ENCODE measurements at regions not wholly inside any gene's neighbourhood (a gene's known extent, or its start where the extent isn't known, plus 50 kb on each side); places are given as distances from the start of the nearest gene placed in this dataset.

DNA sequence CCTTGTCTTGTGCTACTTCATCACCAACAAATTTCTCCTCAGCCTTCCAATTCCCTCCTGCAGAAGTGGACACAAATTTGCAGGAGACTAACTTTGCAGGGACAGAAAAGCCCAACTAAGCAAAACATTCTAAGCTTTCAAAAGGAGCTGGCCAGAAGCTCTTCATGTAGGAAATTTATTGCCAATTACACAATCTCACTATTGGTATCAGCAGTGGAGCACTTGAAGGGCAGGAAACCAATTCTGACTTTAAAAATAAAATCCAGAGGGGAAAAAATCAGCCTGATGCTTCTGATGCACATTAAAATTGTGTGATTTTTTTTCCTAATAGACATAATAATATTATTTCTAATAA is 193.3 kb downstream of the LY86 start:
- no peak for TF ChIP-seq REST (IDR thresholded peaks at IDR 0.05; ENCODE audit: unreplicated experiment)
- no peak for TF ChIP-seq EZH2 (IDR thresholded peaks at IDR 0.05; ENCODE audit: low read depth, unreplicated experiment)
- TF ChIP-seq, protein P1, sequence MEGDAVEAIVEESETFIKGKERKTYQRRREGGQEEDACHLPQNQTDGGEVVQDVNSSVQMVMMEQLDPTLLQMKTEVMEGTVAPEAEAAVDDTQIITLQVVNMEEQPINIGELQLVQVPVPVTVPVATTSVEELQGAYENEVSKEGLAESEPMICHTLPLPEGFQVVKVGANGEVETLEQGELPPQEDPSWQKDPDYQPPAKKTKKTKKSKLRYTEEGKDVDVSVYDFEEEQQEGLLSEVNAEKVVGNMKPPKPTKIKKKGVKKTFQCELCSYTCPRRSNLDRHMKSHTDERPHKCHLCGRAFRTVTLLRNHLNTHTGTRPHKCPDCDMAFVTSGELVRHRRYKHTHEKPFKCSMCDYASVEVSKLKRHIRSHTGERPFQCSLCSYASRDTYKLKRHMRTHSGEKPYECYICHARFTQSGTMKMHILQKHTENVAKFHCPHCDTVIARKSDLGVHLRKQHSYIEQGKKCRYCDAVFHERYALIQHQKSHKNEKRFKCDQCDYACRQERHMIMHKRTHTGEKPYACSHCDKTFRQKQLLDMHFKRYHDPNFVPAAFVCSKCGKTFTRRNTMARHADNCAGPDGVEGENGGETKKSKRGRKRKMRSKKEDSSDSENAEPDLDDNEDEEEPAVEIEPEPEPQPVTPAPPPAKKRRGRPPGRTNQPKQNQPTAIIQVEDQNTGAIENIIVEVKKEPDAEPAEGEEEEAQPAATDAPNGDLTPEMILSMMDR (conservative IDR thresholded peaks at IDR 0.05; ENCODE audit: low read depth in 2 of 2), result no peak
- TF ChIP-seq NANOG (IDR thresholded peaks at IDR 0.05; ENCODE audit: borderline replicate concordance), result no peak
- TF ChIP-seq POLR2AphosphoS5 (IDR thresholded peaks at IDR 0.05; ENCODE audit: low read depth), result no peak
- TF ChIP-seq JUNB (IDR thresholded peaks at IDR 0.05; ENCODE audit: unreplicated experiment), result no peak
